Tibial nerve (tissue), 4 donors: ENCODE measurements at regions not wholly inside any gene's neighbourhood (a gene's known extent, or its start where the extent isn't known, plus 50 kb on each side); places are given as distances from the start of the nearest gene placed in this dataset.

Experiments used
- CTCF ChIP-seq, 5 experiments: fragments of 200-600 bp in 3 of 5; fragments of 450-650 bp in 2 of 5; sonication (generic) in 3 of 5; IDR thresholded peaks; one replicate each; pipeline ENCODE4 v1.5.1; 2016 to 2019; ENCODE audit warnings: antibody characterized with exemption in 5 of 5, mild to moderate bottlenecking in 3 of 5, moderate library complexity in 2 of 5
- EP300 ChIP-seq, 2 donors: sonication (generic); formaldehyde crosslinking; IDR thresholded peaks; one replicate each; pipeline ENCODE4 v1.6.1; 2017; ENCODE audit warnings: antibody characterized with exemption in 2 of 2, mild to moderate bottlenecking in 1 of 2
- POLR2A ChIP-seq, 2 donors: fragments of 450-650 bp; IDR thresholded peaks; one replicate each; pipeline ENCODE4 v1.6.1; 2017; ENCODE audit warnings: antibody characterized with exemption in 2 of 2, mild to moderate bottlenecking in 2 of 2, moderate library complexity in 2 of 2

- TF ChIP-seq CTCF (IDR thresholded peaks at IDR 0.05) (no peak), POLR2A (IDR thresholded peaks at IDR 0.05) (no peak), EP300 (IDR thresholded peaks at IDR 0.05) (no peak)
Measured at GRCh38 chr11:119800619-119801018, 71.6 kb upstream of the NECTIN1 start.
